ENCODE measurements at regions not wholly inside any gene's neighbourhood (a gene's known extent, or its start where the extent isn't known, plus 50 kb on each side); places are given as distances from the start of the nearest gene placed in this dataset.

GRCh38 chr17:77865112-77865611 lies 93.3 kb upstream of the TNRC6C start:
- peak overlapping the region; percentile 59 for H3K27ac ChIP-seq (ENCODE audit: low read length)

GRCh38 chr17:77865716-77866115 lies 92.8 kb upstream of the TNRC6C start:
- H3K9me3 ChIP-seq (replicated peaks; ENCODE audit: control insufficient read depth, low read depth, low read length): no peaks in the 10 kb centered on the region
- H3K27ac ChIP-seq (ENCODE audit: low read length): no peak overlapping the region
- no peaks in the 10 kb centered on the region for H3K36me3 ChIP-seq (ENCODE audit: control insufficient read depth, insufficient read depth, low read length)
- no peak for DNase-seq
- H3K4me3 ChIP-seq (ENCODE audit: low read length): no peak overlapping the region
- no CpG with 5 or more reads among the region's 3 CpGs for WGBS (ENCODE audit: insufficient coverage)
- H3K4me1 ChIP-seq (ENCODE audit: control insufficient read depth, insufficient read depth, low read length): peaks cover 25% of the 10 kb centered on the region
- H3K27me3 ChIP-seq (ENCODE audit: control insufficient read depth, insufficient read depth, low read length): peaks cover 4% of the 10 kb centered on the region

More at GRCh38 chr17:77865112-77865611, 93.3 kb upstream of the TNRC6C start:
- H3K27me3 ChIP-seq (ENCODE audit: control insufficient read depth, insufficient read depth, low read length): peaks cover 6% of the 10 kb centered on the region
- no peaks in the 10 kb centered on the region for H3K36me3 ChIP-seq (ENCODE audit: control insufficient read depth, insufficient read depth, low read length)
- H3K4me1 ChIP-seq (ENCODE audit: control insufficient read depth, insufficient read depth, low read length): peaks cover 25% of the 10 kb centered on the region
- no peak overlapping the region for H3K4me3 ChIP-seq (ENCODE audit: low read length)
- WGBS (ENCODE audit: insufficient coverage): 25% methylated on average over 10 of the region's 22 CpGs
- no peaks in the 10 kb centered on the region for H3K9me3 ChIP-seq (replicated peaks; ENCODE audit: control insufficient read depth, low read depth, low read length)
- DNase-seq: peak; percentile 76

- Histone ChIP-seq H3K4me1 (ENCODE audit: control insufficient read depth, insufficient read depth, low read length) (peaks cover 25% of the 10 kb centered on the region), H3K27ac (ENCODE audit: low read length) (no peak overlapping the region), H3K36me3 (ENCODE audit: control insufficient read depth, insufficient read depth, low read length) (no peaks in the 10 kb centered on the region), H3K4me3 (ENCODE audit: low read length) (no peak overlapping the region), H3K9me3 (replicated peaks; ENCODE audit: control insufficient read depth, low read depth, low read length) (no peaks in the 10 kb centered on the region), H3K27me3 (ENCODE audit: control insufficient read depth, insufficient read depth, low read length) (peaks cover 4% of the 10 kb centered on the region)
- WGBS (ENCODE audit: insufficient coverage): 79% methylated on average over 3 of the region's 5 CpGs
- no peak for DNase-seq
These were observed 91.2 kb upstream of the TNRC6C start for GRCh38 chr17:77867308-77867781.

GRCh38 chr17:77867976-77868713 lies 90.4 kb upstream of the TNRC6C start:
- DNase-seq: no peak
- peaks cover 30% of the 10 kb centered on the region for H3K4me1 ChIP-seq (ENCODE audit: control insufficient read depth, insufficient read depth, low read length)

GRCh38 chr17:77869041-77869599 lies 89.4 kb upstream of the TNRC6C start:
- DNase-seq: no peak
- H3K36me3 ChIP-seq (ENCODE audit: control insufficient read depth, insufficient read depth, low read length): no peaks in the 10 kb centered on the region
- H3K4me3 ChIP-seq (ENCODE audit: low read length): no peak overlapping the region
- peaks cover 4% of the 10 kb centered on the region for H3K27me3 ChIP-seq (ENCODE audit: control insufficient read depth, insufficient read depth, low read length)
- WGBS (ENCODE audit: insufficient coverage): 51% methylated on average over 6 of the region's 11 CpGs
- peaks cover 26% of the 10 kb centered on the region for H3K4me1 ChIP-seq (ENCODE audit: control insufficient read depth, insufficient read depth, low read length)
- no peaks in the 10 kb centered on the region for H3K9me3 ChIP-seq (replicated peaks; ENCODE audit: control insufficient read depth, low read depth, low read length)
- H3K27ac ChIP-seq (ENCODE audit: low read length): no peak overlapping the region

More at GRCh38 chr17:77867976-77868713, 90.4 kb upstream of the TNRC6C start:
- Histone ChIP-seq H3K27ac (ENCODE audit: low read length) (no peak overlapping the region), H3K9me3 (replicated peaks; ENCODE audit: control insufficient read depth, low read depth, low read length) (no peaks in the 10 kb centered on the region), H3K27me3 (ENCODE audit: control insufficient read depth, insufficient read depth, low read length) (peaks cover 4% of the 10 kb centered on the region), H3K4me3 (ENCODE audit: low read length) (no peak overlapping the region), H3K36me3 (ENCODE audit: control insufficient read depth, insufficient read depth, low read length) (no peaks in the 10 kb centered on the region)
- WGBS (ENCODE audit: insufficient coverage): 87% methylated on average over 16 of the region's 19 CpGs

GRCh38 chr17:77869665-77870132 lies 88.8 kb upstream of the TNRC6C start:
- DNase-seq: no peak
- WGBS (ENCODE audit: insufficient coverage): 80% methylated on average over 1 of the region's 10 CpGs
- Histone ChIP-seq H3K4me3 (ENCODE audit: low read length) (no peak overlapping the region), H3K27me3 (ENCODE audit: control insufficient read depth, insufficient read depth, low read length) (peaks cover 2% of the 10 kb centered on the region), H3K9me3 (replicated peaks; ENCODE audit: control insufficient read depth, low read depth, low read length) (no peaks in the 10 kb centered on the region), H3K27ac (ENCODE audit: low read length) (no peak overlapping the region), H3K36me3 (ENCODE audit: control insufficient read depth, insufficient read depth, low read length) (no peaks in the 10 kb centered on the region), H3K4me1 (ENCODE audit: control insufficient read depth, insufficient read depth, low read length) (peaks cover 20% of the 10 kb centered on the region)

- 80% methylated on average over 8 of the region's 11 CpGs for WGBS (ENCODE audit: insufficient coverage)
These were observed 86.3 kb upstream of the TNRC6C start for GRCh38 chr17:77872199-77872598.

GRCh38 chr17:77872714-77873499 lies 85.6 kb upstream of the TNRC6C start:
- Histone ChIP-seq H3K4me1 (ENCODE audit: control insufficient read depth, insufficient read depth, low read length) (peaks cover 11% of the 10 kb centered on the region), H3K27me3 (ENCODE audit: control insufficient read depth, insufficient read depth, low read length) (peaks cover 5% of the 10 kb centered on the region), H3K9me3 (replicated peaks; ENCODE audit: control insufficient read depth, low read depth, low read length) (peaks cover 8% of the 10 kb centered on the region), H3K27ac (ENCODE audit: low read length) (no peak overlapping the region), H3K4me3 (ENCODE audit: low read length) (no peak overlapping the region), H3K36me3 (ENCODE audit: control insufficient read depth, insufficient read depth, low read length) (no peaks in the 10 kb centered on the region)
- 71% methylated on average over 21 of the region's 28 CpGs for WGBS (ENCODE audit: insufficient coverage)
- no peak for DNase-seq

More at GRCh38 chr17:77872199-77872598, 86.3 kb upstream of the TNRC6C start:
- no peak overlapping the region for H3K27ac ChIP-seq (ENCODE audit: low read length)
- no peak for DNase-seq
- H3K27me3 ChIP-seq (ENCODE audit: control insufficient read depth, insufficient read depth, low read length): peaks cover 5% of the 10 kb centered on the region
- no peaks in the 10 kb centered on the region for H3K36me3 ChIP-seq (ENCODE audit: control insufficient read depth, insufficient read depth, low read length)
- no peak overlapping the region for H3K4me3 ChIP-seq (ENCODE audit: low read length)
- H3K9me3 ChIP-seq (replicated peaks; ENCODE audit: control insufficient read depth, low read depth, low read length): peaks cover 8% of the 10 kb centered on the region
- peaks cover 11% of the 10 kb centered on the region for H3K4me1 ChIP-seq (ENCODE audit: control insufficient read depth, insufficient read depth, low read length)

- H3K27me3 ChIP-seq (ENCODE audit: control insufficient read depth, insufficient read depth, low read length): peaks cover 5% of the 10 kb centered on the region
- no peak overlapping the region for H3K4me3 ChIP-seq (ENCODE audit: low read length)
- no peak for DNase-seq
- peaks cover 8% of the 10 kb centered on the region for H3K9me3 ChIP-seq (replicated peaks; ENCODE audit: control insufficient read depth, low read depth, low read length)
- H3K27ac ChIP-seq (ENCODE audit: low read length): no peak overlapping the region
- H3K36me3 ChIP-seq (ENCODE audit: control insufficient read depth, insufficient read depth, low read length): no peaks in the 10 kb centered on the region
- WGBS (ENCODE audit: insufficient coverage): 51% methylated on average over 14 of the region's 14 CpGs
- H3K4me1 ChIP-seq (ENCODE audit: control insufficient read depth, insufficient read depth, low read length): peaks cover 11% of the 10 kb centered on the region
These were observed 84.8 kb upstream of the TNRC6C start for GRCh38 chr17:77873500-77874302.

Measured in muscle of leg (tissue), 3 donors.